HG02970 (cell line): ENCODE measurements at regions not wholly inside any gene's neighbourhood (a gene's known extent, or its start where the extent isn't known, plus 50 kb on each side); places are given as distances from the start of the nearest gene placed in this dataset.
A peak's percentile ranks its signal among the peaks of the same experiment; 100 is the strongest.
"Not testable (repeated sequence)": the region's sequence is repeated elsewhere in the genome, so short reads cannot be mapped to it uniquely, and the experiment has no call there.

Source experiments
- ATAC-seq: cut with Tn5 transposase; IDR thresholded peaks from one replicate; pipeline ENCODE4 v1.9.1; 2021; ENCODE audit warnings: mild to moderate bottlenecking, moderate library complexity, moderate number of reproducible peaks; ENCODE audit not compliant: unreplicated experiment, low FRiP score

DNA sequence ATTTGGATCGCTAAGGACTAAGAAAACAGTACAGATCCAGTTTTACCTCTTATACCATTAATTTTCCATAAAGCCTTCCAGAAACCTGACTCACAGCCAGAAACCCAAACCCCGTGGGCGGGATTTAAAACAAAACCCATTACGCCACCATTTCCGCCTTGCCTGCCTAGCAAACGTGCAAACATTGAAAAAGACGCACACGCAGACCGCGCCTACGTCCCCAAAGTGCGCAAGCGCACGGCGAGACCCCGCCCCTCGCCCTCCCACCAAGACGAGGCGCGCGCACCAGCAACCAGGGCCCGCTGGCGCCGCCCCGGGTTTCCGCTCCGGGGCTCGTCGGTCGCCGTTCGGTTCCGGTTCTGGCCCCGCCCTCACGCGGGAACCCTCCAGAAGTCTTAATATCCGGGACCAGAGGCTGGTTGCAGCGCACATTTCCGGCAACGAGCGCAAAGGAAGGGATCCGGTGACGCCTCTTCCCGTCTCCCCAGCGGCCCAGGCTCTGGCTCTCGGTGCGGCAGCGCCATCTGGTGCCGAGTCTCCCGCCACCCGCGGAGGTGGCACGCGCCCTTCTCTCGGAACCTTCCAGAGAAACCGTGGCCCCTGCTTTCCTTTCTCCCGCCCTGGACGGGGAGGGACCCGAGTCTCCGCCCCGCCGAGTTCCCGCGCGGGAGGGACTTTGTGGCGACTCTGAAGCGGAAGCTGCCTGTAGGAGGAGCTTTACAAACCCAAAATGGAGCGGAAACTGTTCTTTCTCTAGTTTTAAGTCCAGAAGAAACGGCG is 256.9 kb upstream of the STARD13 start:
- ATAC-seq: peak; percentile 90

DNA sequence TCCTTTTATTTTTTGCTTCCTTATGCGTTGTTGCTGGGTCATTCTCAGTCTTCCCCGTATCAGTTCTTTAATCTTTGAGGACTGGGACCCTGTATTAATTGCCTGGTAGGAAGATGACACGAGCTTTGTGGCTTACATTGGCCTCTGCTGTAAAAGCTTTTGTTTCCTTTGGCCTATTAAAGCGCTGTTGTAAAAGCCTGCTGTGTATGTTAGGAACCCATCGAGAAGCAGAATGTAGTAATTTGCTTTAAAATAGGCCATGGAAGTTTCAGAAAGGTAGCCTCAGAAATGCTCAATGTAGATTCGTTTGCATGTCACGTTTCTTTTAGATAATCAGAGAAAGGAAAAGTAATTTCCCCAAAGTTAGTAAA is 257.5 kb upstream of the STARD13 start:
- ATAC-seq: peak; percentile 7

DNA sequence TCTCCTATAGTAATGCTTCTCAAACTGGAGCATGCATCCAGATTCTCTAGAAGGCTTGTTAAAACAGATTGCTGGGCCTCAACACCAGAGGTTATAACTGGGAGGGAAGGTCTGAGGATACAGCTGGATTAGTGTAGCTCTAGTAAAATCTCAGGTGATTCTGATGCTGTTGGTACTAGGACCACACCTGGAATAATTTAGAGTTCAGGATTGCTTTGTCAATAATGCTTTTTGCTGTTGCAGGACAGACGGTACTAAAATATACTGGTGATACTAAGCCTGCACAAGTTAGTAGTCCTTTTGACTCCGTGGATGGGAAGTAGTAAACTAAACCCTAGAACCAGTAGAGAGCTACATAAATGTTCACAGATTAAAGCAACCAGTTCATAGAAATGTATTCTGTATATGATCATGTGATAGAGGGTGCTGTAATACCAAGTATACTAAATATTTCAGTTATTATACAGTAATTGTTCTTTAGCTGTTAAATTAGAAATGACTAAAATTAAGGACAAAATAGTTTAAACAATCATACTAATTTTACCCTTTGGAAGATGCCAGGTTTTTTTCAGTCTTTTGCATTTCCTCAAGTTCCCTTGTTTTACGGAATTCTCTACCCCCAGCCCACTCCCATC is 258.2 kb upstream of the STARD13 start:
- no peak for ATAC-seq

DNA sequence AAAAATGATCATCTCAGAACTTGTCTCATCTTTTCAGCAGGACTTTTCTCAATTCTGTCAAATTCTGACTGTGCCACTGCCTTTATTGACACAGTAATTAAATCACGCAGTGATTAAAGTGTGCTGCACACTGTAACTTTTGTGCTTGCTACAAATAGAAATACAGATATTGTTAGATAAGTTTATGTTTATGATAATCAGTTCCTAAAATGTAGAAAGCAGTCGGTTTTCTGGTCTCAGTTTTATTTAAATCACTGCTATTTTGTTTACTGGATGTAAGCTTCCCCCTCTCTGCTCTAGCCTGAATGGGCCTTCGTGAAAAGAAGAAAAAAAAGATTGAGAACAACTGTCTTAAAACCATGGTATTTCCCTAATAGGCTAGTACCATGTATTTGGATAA is 258.8 kb upstream of the STARD13 start:
- no peak for ATAC-seq

DNA sequence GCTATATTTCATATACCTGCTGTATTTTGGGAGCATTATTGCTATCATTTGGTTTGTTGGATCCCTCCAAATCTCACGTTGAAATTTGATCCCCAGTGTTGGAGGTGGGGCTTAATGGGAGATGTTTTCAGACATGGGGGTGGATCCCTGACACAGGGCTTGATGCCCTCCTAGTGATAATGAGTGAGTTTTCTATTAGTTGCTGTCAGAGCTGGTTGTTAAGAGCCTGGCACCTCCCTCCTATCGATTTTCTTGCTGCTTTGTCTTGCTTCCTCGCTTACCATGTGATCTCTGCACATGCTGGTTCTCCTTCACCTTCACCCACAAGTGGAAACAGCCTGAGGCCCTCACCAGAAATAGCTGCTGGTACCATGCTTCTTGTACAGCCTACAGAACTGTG is 259.9 kb upstream of the STARD13 start:
- no peak for ATAC-seq

DNA sequence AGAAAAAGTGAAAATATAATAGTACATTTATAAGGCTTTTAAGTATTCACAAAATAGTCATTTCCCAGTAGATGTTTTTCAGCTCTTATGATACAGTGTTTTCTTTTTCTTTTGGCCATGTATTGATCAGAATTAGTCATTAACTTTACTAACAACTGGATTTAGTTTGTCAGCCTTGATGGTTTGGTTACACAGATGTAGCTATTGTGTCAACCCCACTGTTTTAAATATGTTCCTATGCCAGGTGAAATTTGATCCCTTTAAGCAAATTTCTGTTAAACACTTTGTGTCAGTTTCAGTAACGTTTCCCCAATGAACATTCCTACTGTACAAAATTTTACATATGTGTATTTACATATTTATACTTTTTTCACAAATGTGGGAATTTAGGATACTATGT is 261.5 kb upstream of the STARD13 start:
- ATAC-seq: no peak

DNA sequence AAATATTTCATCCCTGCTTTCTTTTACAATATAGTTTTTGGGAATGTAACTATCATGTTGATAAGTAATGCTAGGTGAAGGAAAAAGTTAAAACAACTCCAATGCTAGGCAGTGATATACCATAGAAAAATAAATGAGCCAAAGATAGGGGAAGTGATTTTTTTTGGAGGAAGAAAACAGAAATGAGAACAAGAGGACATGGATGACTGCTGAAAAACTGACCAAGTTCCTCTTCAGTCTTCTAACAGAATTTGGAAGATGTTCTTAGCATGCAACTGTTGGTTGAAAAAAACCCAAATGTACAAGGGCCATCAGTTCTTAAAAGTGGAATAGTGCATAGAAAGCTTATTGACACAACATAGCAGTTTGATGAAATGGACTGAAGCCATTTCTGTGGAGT is 262.5 kb upstream of the STARD13 start:
- no peak for ATAC-seq

DNA sequence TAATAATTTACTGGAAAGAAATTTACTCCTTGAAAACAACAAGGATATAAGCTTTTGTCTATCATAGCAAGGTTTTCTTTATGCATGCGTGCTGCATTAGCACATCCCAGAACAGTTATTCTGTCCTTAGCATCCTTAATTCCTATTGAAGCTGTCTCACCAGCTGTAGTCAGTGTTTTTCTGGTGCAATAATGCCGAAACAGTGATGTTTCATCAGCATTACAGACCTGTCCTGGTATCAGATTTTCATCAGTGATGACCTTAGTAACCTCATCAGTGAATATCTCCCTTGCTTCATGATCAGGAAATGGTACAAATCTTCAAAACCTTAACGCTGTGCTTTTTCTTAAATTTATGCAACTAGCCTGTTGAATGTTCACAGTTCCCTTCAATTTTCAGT is 264.7 kb upstream of the STARD13 start:
- ATAC-seq: no peak

DNA sequence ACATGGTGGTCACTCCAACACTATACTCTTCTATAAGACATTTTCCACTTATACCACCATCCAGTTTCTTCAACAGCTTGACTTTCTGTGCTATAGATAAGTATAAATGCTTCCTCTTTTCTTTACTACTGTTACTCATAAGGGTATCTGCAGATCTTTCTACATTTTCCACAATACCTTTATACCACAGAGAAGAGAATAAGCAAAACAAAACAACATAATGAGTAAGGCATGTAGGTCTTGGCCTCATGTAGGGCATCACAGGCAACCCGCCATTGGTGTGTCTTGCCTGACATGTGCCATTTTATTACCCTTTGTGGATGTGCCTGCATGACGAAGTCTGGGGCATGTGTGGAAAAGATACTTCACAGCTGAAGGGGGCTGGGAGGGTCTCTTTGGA is 265.3 kb upstream of the STARD13 start:
- no peak for ATAC-seq

DNA sequence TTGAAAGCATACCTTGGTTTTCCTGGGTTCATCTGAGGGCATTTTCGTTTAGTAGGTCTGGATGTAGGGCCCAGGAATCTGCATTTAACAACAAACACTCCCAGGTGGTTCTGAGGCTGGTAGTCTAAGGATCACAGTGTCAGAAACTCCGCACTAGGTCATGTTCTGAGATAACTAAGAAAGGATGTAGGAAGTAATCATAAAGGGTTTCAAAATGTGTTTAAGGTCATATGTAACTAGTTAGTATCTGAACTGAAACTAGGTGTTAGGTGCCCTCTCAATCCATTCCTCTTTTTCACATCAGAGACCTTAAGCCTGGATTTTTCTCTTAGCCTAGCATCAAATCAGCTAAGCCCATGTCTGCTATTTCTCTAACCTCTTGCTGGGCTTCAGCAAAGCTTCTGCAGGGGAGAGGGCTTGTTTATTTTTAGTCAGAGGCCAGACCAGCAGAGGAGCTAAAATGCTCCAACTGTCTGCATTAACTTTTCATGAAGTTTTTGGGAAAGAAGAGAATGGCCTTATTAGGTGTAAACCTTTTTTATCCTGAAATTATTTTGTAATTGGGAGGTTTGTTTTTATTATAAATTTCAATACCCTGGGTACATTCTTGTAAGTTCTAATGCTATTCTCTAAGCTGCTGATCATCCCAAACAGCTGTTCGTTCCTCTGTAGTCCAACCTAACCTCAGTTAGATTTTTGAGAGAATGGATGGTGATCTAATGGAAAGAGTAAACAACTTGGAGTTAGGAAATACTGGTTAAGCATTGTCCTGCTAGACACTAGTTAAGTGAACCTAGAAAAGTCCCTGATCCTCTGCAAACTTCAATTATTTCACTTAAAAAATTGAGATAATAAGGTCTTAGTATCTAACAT is 262.8 kb upstream of the RFC3 start:
- ATAC-seq: peak; percentile 57

DNA sequence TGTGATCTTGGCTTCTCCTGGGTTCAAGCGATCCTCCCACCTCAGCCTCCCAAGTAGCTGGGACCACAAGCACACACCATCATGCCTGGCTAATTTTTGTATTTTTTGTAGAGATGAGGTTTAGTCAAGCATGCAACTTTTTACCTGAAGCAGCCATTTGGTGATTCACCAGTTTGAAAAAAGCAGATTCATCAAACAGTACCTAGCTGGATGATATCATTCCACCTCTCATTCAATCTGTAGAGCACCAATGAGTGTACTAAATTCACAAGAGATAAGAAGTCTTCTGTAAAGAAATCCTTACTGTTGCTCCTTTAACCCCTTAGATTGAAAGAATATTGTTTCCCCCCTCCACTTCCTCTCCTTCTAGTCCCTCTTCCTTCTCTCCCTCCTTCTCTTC is 261.1 kb upstream of the RFC3 start:
- ATAC-seq: no peak

DNA sequence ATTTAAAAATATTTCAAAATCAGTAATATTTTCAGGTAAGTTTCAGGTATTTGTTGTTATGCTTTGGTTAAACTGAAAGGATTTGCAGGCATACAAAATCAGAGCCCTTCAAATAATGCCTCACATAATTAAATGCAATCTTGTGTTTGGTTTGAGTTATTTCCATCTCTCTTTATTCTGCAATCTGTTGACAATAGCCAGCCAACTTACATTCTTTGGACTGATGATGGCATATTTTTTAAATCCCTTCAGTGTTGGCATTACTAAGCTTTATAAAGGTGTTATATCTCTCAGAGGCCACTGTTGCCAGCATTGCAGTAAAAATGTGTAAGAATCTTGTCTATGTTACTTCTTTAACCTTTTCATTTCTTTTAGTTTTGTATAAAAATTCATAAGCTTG is 257.2 kb upstream of the RFC3 start:
- ATAC-seq: no peak

DNA sequence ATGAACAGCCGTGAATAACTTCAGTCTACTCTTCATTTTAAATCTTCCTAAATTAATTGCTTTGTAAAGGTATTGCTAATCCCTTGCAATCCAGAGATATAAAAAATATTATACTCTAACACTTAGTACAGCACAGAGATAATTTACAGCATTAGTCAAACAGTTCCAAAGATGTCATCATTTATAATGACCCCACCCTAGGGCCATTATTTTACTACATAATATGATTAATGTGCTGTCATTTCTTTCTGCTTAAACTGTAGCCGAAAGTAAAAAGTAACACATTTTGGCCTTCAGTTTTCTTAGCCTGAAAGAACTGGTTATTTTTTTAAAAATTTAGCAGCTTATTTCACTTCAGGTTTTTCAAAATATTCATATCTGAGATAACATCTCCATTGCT is 256.3 kb upstream of the RFC3 start:
- ATAC-seq: no peak

DNA sequence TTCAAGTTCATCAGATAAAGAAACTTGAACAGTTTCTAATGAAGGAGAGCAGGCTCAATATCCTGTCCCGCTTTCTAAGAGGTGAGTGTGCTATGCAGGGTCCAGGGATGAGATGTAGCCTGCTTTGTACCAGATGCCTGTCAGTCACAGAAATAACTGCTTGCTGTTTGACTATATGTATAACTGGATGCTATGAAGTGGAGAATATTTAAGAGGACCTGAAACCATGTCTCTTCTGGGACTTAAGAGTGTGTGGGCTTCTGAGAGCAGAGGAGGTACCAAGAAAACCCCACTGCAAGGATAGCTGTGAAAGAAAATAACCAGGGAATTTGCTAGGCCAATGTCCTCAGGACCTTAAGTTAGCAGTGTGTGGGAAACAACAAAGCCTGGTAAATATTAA is 246.3 kb upstream of the RFC3 start:
- no peak for ATAC-seq

DNA sequence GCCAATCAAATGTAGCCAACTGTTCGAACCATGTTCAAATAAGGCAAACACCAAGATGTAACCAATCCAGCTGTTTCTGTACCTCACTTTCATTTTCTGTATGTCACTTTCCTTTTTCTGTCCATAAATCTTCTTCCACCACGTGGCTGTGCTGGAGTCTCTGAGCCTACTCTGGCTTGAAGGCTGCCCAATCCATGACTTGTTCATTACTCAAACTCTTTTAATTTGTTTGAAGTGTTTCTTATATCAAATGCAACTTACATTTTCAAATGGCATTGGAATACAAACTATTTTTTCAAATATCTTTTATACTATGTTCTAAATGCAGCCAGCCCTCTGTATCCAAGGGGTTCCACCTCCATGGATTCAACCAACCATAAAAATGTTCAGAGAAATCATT is 245.6 kb upstream of the RFC3 start:
- ATAC-seq: not testable (repeated sequence)

DNA sequence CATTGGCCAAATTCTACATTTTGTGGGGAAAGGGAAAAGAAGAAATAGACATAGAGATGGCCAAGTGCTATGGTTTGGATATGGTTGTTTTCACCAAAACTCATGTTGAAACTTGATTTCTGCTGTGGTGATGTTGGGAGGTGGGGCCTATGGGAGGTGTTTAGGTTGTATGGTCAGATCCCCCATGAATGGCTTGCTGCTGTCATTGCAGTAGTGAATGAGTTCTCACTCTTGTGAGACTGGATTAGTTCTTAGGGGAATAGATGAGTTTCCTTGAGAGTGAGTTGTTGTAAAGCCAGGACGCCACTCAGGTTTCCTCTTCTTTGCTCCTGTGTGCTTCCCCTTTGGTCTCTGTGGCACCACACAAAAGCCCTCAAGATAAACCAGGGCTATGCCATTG is 242.6 kb upstream of the RFC3 start:
- ATAC-seq: no peak

DNA sequence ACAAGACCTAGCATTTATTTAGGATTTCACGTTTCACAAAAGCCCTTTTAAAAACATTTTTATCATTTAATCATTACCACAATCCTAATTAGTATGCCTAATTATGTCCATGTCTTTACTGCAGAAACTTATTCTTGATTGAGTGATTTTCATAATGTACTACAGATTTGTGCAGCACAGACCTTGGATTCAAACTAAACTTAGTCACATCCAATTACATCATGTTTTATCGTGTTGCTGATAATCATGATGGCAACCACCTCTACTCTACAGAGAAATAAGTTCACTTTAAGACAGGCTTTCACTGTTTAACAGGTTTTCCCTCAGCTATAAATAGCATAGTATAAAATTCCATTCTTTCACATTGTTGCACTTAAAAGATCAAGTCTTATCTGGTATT is 240.9 kb upstream of the RFC3 start:
- no peak for ATAC-seq

DNA sequence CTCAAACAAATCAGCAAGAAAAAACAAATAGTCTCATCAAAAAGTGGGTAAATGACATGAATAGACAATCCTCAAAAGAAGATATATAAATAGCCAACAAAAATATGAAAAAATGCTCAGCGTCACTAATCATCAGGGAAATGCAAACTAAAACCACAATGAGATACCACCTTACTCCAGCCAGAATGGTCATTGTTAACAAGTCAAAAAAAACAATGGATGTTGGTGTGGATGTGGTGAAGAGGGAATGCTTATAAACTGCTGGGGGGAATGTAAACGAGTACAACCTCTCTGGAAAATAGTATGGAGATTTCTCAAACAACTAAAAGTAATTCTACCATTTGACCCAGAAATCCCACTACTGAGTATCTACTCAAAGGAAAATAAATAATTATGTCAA is 239.2 kb upstream of the RFC3 start:
- no peak for ATAC-seq

DNA sequence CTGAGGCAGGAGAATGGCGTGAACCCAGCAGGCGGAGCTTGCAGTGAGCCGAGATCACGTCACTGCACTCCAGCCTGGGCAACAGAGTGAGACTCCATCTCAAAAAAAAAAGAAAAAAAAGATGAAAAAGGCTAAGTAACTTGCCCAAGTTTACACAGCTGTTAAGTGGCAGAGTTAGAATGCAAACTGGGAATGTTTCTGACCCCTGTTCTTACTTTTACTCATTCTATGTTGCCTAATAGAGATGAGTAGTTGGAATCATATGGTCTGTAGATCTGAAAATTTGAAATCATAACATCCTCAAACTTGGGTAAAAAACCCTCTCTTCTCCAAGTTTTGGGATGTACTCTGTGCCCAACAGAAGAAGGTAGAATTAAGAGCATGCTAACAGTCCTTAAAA is 235.8 kb upstream of the RFC3 start:
- ATAC-seq: no peak

DNA sequence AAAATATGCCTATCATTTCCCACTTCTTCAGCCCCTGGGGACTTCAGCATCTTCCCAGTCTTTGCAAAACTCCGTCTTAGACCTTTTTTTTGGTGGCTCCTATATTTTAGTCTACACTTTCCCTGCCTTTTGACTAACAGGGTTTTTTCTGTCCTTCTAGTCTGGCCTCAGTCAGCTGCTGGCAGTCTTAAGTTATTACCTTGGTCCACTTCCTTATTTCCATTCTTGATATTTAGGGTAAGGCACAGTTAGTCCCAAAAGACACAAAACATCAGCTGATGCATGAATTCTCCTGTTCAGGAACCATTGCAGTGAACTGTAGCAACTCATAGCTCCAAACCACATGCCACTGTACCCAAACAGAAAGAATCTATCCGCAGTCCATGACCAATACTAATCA is 234.6 kb upstream of the RFC3 start:
- ATAC-seq: no peak

DNA sequence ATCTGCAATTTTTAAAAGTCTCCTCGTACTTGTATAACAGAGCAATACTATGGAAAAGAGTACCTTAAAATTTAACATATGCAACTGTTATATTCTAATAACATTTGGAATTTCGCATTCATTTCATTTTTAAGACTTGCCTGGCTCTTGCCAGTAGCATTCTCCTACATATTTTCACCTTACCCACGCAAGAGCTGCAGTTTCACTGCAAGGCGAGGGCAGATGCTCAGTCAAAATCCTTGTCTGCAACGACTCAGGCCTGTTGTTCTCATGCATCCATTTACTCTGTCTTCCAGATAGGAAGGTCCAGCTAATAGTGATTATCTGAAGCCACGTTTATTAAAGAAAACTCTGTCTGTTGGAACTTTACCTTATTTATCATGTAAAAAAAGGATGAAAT is 227.0 kb upstream of the RFC3 start:
- ATAC-seq: no peak

DNA sequence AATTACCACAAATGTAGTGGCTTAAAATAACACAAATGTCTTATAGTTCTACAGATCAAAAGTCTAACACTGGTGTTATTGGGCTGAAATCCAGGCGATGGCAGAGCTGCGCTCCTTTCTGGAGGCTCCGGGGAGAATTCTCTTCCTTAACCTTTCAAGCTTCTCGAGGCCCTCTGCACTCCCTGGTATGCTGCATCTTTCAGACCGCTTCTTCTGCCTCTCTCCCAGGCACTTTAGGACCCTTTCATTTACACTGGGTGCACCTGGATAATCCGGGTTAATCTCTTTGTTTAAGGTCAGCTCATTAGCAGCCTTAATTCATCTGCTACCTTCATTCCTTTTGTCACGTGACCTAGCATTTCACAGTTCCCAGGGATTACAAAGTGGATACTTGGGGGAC is 211.3 kb upstream of the RFC3 start:
- ATAC-seq: no peak
